GM13976 (cell line): ENCODE measurements at regions not wholly inside any gene's neighbourhood (a gene's known extent, or its start where the extent isn't known, plus 50 kb on each side); places are given as distances from the start of the nearest gene placed in this dataset.

ENCODE experiments used
- DNase-seq: peaks from one replicate; pipeline ENCODE4 v3.0.0; 2012; ENCODE audit warnings: low spot score
- CTCF ChIP-seq: IDR thresholded peaks from 2 replicates; pipeline ENCODE4 v1.5.1; 2012; ENCODE audit warnings: borderline replicate concordance, mild to moderate bottlenecking; ENCODE audit not compliant: insufficient read depth; ENCODE audit errors: extremely low read depth, missing control alignments, control extremely low read depth
- in situ Hi-C: fragments of 300-500 bp; cut with MboI; formaldehyde crosslinking; loops from one replicate; pipeline ENCODE4 v1.12.0; 2022; ENCODE audit warnings: low sequenced_read_pairs, mixed read lengths, inconsistent platforms; ENCODE audit not compliant: unreplicated experiment

GRCh38 chr2:224309176-224309575, 92.7 kb downstream of the FAM124B start:
- no peak for DNase-seq
- in situ Hi-C loops = no loop called here
- no peak for TF ChIP-seq CTCF

GRCh38 chr2:224308272-224308911, 93.5 kb downstream of the FAM124B start:
- in situ Hi-C loops = no loop called here
- no peak for TF ChIP-seq CTCF
- peak; percentile 37 for DNase-seq

- DNase-seq = no peak
- no peak for TF ChIP-seq CTCF
- in situ Hi-C loops = no loop called here
Observed at GRCh38 chr2:224302952-224303351, 99.0 kb downstream of the FAM124B start.

GRCh38 chr2:224293976-224294375, 107.9 kb downstream of the FAM124B start:
- DNase-seq = no peak
- TF ChIP-seq CTCF = no peak
- in situ Hi-C loops = no loop called here

- DNase-seq = no peak
- no peak for TF ChIP-seq CTCF
- in situ Hi-C loops = loop anchor here (10.0 kb wide), 1 partner anchor 293 kb away; no protein-coding TSS in a partner anchor
Observed at GRCh38 chr2:224287531-224287930, 114.4 kb downstream of the FAM124B start.

GRCh38 chr2:224286923-224287322, 115.0 kb downstream of the FAM124B start:
- no peak for DNase-seq
- in situ Hi-C loops = loop anchor here (10.0 kb wide), 1 partner anchor 292 kb away; no protein-coding TSS in a partner anchor
- TF ChIP-seq CTCF = no peak
